Daoy (cell line): ENCODE measurements at regions not wholly inside any gene's neighbourhood (a gene's known extent, or its start where the extent isn't known, plus 50 kb on each side); places are given as distances from the start of the nearest gene placed in this dataset.

Experiments used
- DNase-seq: peaks from one replicate; pipeline ENCODE4 v3.0.0-alpha.2; 2015; ENCODE audit warnings: low read depth

DNA sequence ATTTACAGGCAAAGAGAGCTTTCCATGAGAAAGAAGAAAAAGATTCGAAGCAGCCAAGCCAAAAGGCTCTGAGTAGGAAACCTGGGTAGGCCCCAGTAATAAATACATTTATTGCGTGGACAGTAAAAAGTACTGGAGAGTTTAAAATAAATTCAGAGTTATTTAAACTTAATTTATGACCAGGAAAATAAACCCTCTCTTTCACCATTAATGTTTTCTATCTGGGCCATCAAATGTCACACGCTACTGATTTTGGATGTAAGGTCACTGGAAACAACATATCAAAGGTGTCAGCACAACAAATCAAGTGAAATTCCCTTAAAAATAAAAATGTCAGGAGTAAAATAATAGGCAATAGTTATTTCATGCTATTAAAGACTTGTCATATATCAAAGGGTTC is 264.0 kb downstream of the SKAP2 start:
- no peak for DNase-seq

DNA sequence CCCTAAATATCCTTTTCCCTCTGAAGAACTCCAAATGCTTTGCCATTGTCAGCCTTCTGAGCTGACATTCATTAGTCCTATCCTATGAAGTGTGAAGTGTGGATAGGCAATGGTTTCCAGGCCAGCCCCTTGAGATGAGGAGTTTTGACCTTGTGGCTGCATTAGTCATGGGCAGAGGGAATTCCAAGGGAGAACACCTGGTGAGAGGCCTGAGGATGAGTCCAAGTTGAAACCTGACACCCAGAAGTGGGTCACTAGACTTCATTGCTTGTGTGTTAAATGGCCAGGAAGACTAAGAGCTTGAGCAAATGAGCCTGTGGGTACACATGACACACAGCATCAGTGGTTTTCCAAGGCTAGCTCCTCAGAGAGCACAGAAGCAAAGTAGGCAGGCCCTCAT is 260.8 kb downstream of the SKAP2 start:
- DNase-seq, result peak; percentile 96

DNA sequence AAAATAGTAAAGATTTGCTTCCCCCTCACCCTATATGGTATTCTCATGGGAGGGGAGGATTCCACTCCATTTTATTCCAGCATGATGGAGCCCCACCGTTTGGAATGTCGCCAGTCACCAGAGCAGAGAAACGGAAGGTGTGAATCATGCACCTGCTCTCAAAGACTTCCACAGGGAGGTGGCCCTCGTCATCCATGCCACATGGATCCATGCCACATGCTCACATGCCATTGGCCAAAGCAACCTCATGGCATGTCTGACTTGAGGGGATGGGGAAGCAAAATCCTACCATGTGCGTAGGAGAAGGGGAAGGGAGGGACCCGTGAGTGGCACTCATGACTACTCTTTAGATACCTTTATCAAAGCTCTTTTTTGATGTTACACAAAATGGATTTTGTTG is 256.0 kb downstream of the SKAP2 start:
- no peak for DNase-seq

DNA sequence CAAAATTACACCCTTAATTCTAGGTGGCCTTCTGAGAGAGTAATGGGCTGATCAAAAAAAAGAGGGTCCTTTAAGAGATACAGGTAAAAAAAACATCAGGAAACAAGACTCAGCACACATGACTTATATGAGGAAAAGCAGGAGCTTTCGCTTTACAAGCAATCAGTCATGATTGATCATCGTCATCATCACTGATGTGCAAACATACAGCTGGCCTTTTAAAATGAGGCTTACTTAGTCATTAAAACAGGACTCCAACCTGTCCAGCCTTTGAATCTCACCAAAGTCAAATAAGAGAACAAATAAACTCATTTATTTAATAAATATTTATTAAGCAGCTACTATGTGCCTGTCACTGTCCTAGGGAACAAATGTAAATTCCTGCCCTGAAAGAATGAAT is 255.3 kb downstream of the SKAP2 start:
- no peak for DNase-seq

DNA sequence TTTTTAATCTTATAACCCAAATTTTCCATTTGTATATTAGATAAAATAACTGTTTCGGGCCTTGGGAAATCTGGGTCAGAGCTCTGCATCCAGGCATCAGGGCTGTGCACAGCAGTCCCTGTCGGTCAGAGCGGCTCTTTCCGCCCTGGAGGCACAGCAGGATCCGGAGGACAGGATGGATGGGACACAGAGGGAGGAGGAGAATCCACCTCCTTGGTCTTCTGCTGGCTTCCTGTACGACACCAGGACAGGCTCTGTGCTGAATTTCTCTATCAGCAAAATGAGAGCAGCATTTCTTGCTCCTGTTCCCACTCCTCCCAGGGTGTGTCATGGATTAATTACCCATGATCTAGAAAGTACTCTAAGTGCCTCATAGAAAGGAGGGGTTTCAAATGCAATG is 254.9 kb downstream of the SKAP2 start:
- DNase-seq, result no peak

DNA sequence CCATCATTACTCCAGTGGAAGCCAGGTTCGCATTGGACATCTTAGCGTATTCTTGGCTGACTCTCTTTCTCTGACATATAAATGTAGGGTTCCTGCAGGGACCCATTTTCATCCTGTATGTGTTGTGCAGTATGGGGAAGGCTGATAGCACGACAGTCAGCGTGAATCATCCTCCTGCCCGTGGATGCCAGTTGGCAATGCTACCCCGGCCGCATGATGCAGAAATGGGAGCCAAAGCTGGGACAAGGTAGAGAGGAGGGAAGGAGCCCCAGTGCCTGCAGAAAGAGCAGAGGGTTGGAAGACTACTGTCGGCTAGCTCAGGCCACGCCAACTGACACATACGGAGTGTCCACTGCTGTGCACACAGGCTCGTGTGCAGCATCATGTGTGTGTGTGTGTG is 251.6 kb downstream of the SKAP2 start:
- no peak for DNase-seq

DNA sequence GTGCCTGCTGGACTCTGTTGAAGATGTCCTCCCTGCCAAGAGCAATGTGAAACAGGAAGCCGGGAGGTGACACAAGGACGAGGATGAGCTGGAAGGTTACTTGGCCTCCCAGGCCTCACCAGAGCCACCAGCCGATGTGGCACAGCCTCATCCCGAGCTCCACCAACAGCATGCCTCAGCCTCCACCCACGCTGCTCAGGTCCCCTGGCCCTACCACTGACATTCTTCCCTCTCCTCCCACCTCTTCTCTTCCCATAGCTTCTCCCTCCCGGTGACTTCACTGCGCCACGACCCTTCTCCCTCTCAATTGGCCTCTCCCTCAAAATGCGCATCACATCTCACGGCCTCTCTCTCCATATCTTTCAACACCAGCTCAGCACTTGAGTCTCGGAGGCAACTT is 249.9 kb downstream of the SKAP2 start:
- no peak for DNase-seq

DNA sequence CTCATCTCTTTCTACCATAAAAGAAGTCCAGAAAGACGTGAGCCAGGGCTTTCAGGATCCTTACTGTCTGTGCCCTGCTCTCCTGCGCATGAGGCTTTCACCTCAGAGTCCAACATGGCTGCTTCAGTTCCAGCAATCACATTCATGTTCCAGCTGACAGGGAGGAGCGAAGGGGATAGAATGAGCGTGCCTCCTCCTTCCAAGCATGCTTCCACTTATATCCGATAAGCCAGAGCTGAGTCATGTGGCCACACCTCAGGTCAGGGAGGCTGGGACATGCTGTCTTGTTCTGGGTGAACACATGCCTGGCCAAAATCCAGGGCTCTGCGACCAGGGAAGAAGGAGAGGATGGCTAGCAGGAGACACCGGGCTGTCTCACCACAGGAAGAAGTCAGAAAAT is 248.2 kb downstream of the SKAP2 start:
- peak; percentile 70 for DNase-seq

DNA sequence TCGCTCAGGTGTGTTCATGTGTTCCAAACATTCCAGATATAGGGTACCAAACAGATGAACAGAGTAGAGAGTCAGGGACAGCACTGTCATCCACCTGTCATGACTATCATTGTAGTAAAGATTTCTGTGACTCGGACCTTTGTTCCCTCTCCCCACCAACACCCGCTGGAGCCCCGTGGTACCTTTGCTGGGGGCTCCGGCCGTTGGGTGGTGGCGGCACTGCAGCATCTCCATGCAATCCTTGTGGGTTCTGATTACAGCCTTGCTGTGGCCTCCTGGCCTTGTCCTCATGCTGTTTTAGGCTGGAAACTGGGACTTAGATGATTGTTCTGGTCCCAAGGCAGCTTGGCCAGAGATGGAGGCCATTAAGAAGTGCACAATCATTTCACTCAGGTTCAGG is 247.3 kb downstream of the SKAP2 start:
- no peak for DNase-seq
